H9 (cell line): ENCODE measurements at regions not wholly inside any gene's neighbourhood (a gene's known extent, or its start where the extent isn't known, plus 50 kb on each side); places are given as distances from the start of the nearest gene placed in this dataset.

Experiments used
- DNase-seq: peaks from one replicate; pipeline ENCODE4 v3.0.0-alpha.2; 2017
- H2AFZ ChIP-seq: one replicate; pipeline ENCODE4 v1.6.1; 2013; ENCODE audit warnings: mild to moderate bottlenecking, low read length, control low read depth, moderate library complexity
- H2AK5ac ChIP-seq: 2 replicates; pipeline ENCODE4 v1.6.1; 2013; ENCODE audit warnings: low read length, control low read depth, mixed read lengths; ENCODE audit not compliant: insufficient read length
- H2BK120ac ChIP-seq: one replicate; pipeline ENCODE4 v1.6.1; 2013; ENCODE audit warnings: low read depth, mild to moderate bottlenecking, low read length, control low read depth, inconsistent platforms; ENCODE audit not compliant: poor library complexity, severe bottlenecking
- H2BK12ac ChIP-seq: 2 replicates; pipeline ENCODE4 v1.6.1; 2013; ENCODE audit warnings: low read length, control low read depth, mixed read lengths, low read depth; ENCODE audit not compliant: insufficient read length
- H2BK15ac ChIP-seq: 2 replicates; pipeline ENCODE4 v1.6.1; 2013; ENCODE audit warnings: low read depth, low read length, control low read depth
- H2BK20ac ChIP-seq: one replicate; pipeline ENCODE4 v1.6.1; 2013; ENCODE audit warnings: low read depth, mild to moderate bottlenecking, low read length, control low read depth, inconsistent platforms; ENCODE audit not compliant: poor library complexity, severe bottlenecking
- H2BK5ac ChIP-seq: 2 replicates; pipeline ENCODE4 v1.6.1; 2013; ENCODE audit warnings: low read length, control low read depth, mixed read lengths; ENCODE audit not compliant: insufficient read length
- H3K14ac ChIP-seq: 2 replicates; pipeline ENCODE4 v1.6.1; 2013; ENCODE audit warnings: low read length, control low read depth; ENCODE audit not compliant: insufficient read depth
- H3K18ac ChIP-seq: 2 replicates; pipeline ENCODE4 v1.6.1; 2013; ENCODE audit warnings: low read depth, mild to moderate bottlenecking, mixed read lengths, low read length, control low read depth; ENCODE audit not compliant: insufficient read length
- H3K23ac ChIP-seq: 2 replicates; pipeline ENCODE4 v1.6.1; 2013; ENCODE audit warnings: low read length, control low read depth, mixed read lengths, low read depth; ENCODE audit not compliant: insufficient read length
- H3K23me2 ChIP-seq: 2 replicates; pipeline ENCODE4 v1.6.1; 2013; ENCODE audit warnings: low read depth, mild to moderate bottlenecking, mixed read lengths, low read length, control low read depth; ENCODE audit not compliant: insufficient read length, poor library complexity, severe bottlenecking
- H3K27ac ChIP-seq: 2 replicates; pipeline ENCODE4 v1.5.1; 2013; ENCODE audit warnings: low read length, control low read depth, mixed read lengths, low read depth; ENCODE audit not compliant: insufficient read length
- H3K27me3 ChIP-seq: 2 replicates; pipeline ENCODE4 v1.6.1; 2013; ENCODE audit warnings: low read length, control low read depth, inconsistent platforms; ENCODE audit not compliant: insufficient read depth
- H3K4ac ChIP-seq: 2 replicates; pipeline ENCODE4 v1.6.1; 2013; ENCODE audit warnings: low read depth, mild to moderate bottlenecking, control low read depth, inconsistent platforms, low read length, moderate library complexity
- H3K4me1 ChIP-seq: 2 replicates; pipeline ENCODE4 v1.6.1; 2013; ENCODE audit warnings: low read length, control low read depth, inconsistent platforms; ENCODE audit not compliant: insufficient read depth
- H3K4me2 ChIP-seq: 2 replicates; pipeline ENCODE4 v1.6.1; 2013; ENCODE audit warnings: low read length, control low read depth, mixed read lengths; ENCODE audit not compliant: insufficient read length, insufficient read depth
- H3K56ac ChIP-seq: 2 replicates; pipeline ENCODE4 v1.6.1; 2013; ENCODE audit warnings: low read depth, mild to moderate bottlenecking, mixed read lengths, low read length, control low read depth; ENCODE audit not compliant: insufficient read length
- H3K79me1 ChIP-seq: 2 replicates; pipeline ENCODE4 v1.6.1; 2013; ENCODE audit warnings: low read depth, mild to moderate bottlenecking, moderate library complexity, low read length, control low read depth, inconsistent platforms; ENCODE audit not compliant: insufficient read depth, poor library complexity, severe bottlenecking
- H3K79me2 ChIP-seq: 2 replicates; pipeline ENCODE4 v1.6.1; 2013; ENCODE audit warnings: low read length, control low read depth, inconsistent platforms; ENCODE audit not compliant: insufficient read depth
- H3K9ac ChIP-seq: 2 replicates; pipeline ENCODE4 v1.6.1; 2013; ENCODE audit warnings: low read length, control low read depth, mixed read lengths; ENCODE audit not compliant: insufficient read length; ENCODE audit errors: extremely low read depth
- H3K9me3 ChIP-seq: one replicate; pipeline ENCODE4 v1.6.1; 2013; ENCODE audit warnings: low read depth, low read length, inconsistent platforms; ENCODE audit not compliant: control insufficient read depth
- H3T11ph ChIP-seq: one replicate; pipeline ENCODE4 v1.6.1; 2013; ENCODE audit warnings: mild to moderate bottlenecking, low read length, control low read depth, inconsistent platforms
- H4K20me1 ChIP-seq: one replicate; pipeline ENCODE4 v1.6.1; 2013; ENCODE audit not compliant: control insufficient read depth, insufficient read length, insufficient read depth
- H4K5ac ChIP-seq: 2 replicates; pipeline ENCODE4 v1.6.1; 2013; ENCODE audit warnings: low read depth, mild to moderate bottlenecking, mixed read lengths, low read length, control low read depth; ENCODE audit not compliant: insufficient read length
- H4K8ac ChIP-seq: replicated peaks from 2 replicates; pipeline ENCODE4 v1.6.1; 2013; ENCODE audit warnings: low read length, control low read depth, mixed read lengths, low read depth; ENCODE audit not compliant: insufficient read length
- H4K91ac ChIP-seq: 2 replicates; pipeline ENCODE4 v1.6.1; 2013; ENCODE audit warnings: low read depth, mild to moderate bottlenecking, moderate library complexity, mixed read lengths, low read length, control low read depth; ENCODE audit not compliant: insufficient read length
- H3K27ac Mint-ChIP-seq, 3 experiments: 2 replicates in 2 of 3; 3 replicates in 1 of 3; pipeline ENCODE4 v1.8.0; 2020 to 2021; ENCODE audit warnings: mixed read lengths in 3 of 3, mild to moderate bottlenecking in 1 of 3, moderate library complexity in 1 of 3
- H3K27me3 Mint-ChIP-seq: 2 replicates; pipeline ENCODE4 v1.8.0; 2021; ENCODE audit warnings: low read depth, mild to moderate bottlenecking, moderate library complexity, mixed read lengths
- H3K36me3 Mint-ChIP-seq, 3 experiments: 2 replicates in 2 of 3; 3 replicates in 1 of 3; pipeline ENCODE4 v1.8.0; 2020 to 2021; ENCODE audit warnings: low read depth in 3 of 3, mixed read lengths in 3 of 3; ENCODE audit not compliant: insufficient read depth in 1 of 3
- H3K4me1 Mint-ChIP-seq, 2 experiments: 2 replicates each; pipeline ENCODE4 v1.8.0; 2020; ENCODE audit warnings: mixed read lengths in 2 of 2
- H3K4me3 Mint-ChIP-seq, 2 experiments: 2 replicates in 1 of 2; 3 replicates in 1 of 2; pipeline ENCODE4 v1.8.0; 2020 to 2021; ENCODE audit warnings: mild to moderate bottlenecking in 2 of 2, mixed read lengths in 2 of 2, moderate library complexity in 1 of 2
- H3K9me3 Mint-ChIP-seq, 2 experiments: 2 replicates in 1 of 2; 3 replicates in 1 of 2; pipeline ENCODE4 v1.8.0; 2020; ENCODE audit warnings: mild to moderate bottlenecking in 2 of 2, mixed read lengths in 2 of 2, moderate library complexity in 1 of 2
- WGBS: extraction: QIAGEN DNeasy Blood & Tissue Kit; methylation state at CpG from one replicate; pipeline ENCODE4 v1.1.7; 2013; ENCODE audit warnings: missing lambda C conversion rate, low lambda C conversion rate, mixed read lengths; ENCODE audit not compliant: insufficient read length; ENCODE audit errors: extremely low coverage; 5-methylcytosine and 5-hydroxymethylcytosine counted together
- TF ChIP-seq, protein P1 (sequence below): fragments of 200-600 bp; sonication (generic); conservative IDR thresholded peaks from 3 replicates; pipeline ENCODE4 v1.8.0; 2021; ENCODE audit warnings: antibody characterized with exemption, mild to moderate bottlenecking

DNA sequence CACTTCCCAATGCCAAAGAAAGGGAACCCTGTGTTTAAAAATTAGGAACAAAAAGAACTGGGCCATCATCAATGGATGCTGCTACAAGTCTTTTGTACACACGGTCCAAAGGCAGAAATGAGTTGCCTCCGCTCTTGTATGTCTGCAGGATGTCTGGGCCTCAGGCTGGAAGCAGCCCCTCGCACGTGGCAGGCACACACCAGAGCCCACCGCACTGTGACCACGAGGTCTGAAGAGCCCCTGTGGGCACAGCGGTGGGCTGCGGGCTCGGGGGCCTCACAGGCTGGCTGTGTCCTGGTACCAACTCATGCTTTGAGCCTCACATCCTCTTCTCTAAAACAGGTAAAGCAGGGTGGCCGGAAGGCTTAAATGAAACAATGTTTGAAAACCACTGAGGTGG lies 309.3 kb downstream of the C16orf95 start:
- Histone ChIP-seq H3T11ph (no peak overlapping the region), H3K23me2 (no peaks in the 10 kb centered on the region), H4K20me1 (no peaks in the 10 kb centered on the region), H3K27ac (no peak overlapping the region), H2BK120ac (no peak overlapping the region), H2BK12ac (no peak overlapping the region), H4K8ac (no peak overlapping the region), H2BK15ac (no peak overlapping the region), H4K5ac (no peak overlapping the region), H3K18ac (no peak overlapping the region), H2BK5ac (no peak overlapping the region), H3K4me2 (no peak overlapping the region), H2BK20ac (no peak overlapping the region), H3K79me2 (no peaks in the 10 kb centered on the region), H2AK5ac (no peak overlapping the region), H3K9me3 (no peaks in the 10 kb centered on the region), H4K91ac (no peak overlapping the region), H2AFZ (no peak overlapping the region), H3K56ac (no peak overlapping the region), H3K14ac (no peak overlapping the region), H3K9ac (no peak overlapping the region), H3K23ac (no peak overlapping the region), H3K27me3 (no peaks in the 10 kb centered on the region), H3K4ac (no peak overlapping the region), H3K79me1 (no peaks in the 10 kb centered on the region), H3K4me1 (no peaks in the 10 kb centered on the region)
- TF ChIP-seq, protein P1, sequence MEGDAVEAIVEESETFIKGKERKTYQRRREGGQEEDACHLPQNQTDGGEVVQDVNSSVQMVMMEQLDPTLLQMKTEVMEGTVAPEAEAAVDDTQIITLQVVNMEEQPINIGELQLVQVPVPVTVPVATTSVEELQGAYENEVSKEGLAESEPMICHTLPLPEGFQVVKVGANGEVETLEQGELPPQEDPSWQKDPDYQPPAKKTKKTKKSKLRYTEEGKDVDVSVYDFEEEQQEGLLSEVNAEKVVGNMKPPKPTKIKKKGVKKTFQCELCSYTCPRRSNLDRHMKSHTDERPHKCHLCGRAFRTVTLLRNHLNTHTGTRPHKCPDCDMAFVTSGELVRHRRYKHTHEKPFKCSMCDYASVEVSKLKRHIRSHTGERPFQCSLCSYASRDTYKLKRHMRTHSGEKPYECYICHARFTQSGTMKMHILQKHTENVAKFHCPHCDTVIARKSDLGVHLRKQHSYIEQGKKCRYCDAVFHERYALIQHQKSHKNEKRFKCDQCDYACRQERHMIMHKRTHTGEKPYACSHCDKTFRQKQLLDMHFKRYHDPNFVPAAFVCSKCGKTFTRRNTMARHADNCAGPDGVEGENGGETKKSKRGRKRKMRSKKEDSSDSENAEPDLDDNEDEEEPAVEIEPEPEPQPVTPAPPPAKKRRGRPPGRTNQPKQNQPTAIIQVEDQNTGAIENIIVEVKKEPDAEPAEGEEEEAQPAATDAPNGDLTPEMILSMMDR, result no peak
- Mint-ChIP-seq H3K4me1 (no peaks in the 10 kb centered on the region), H3K4me3 (no peak overlapping the region), H3K27ac (no peak overlapping the region), H3K36me3 (peaks cover 2 to 10% (median 4%) of the 10 kb centered on the region in 3 experiments; a peak in 4 of 7 replicates), H3K27me3 (peaks cover 6% of the 10 kb centered on the region), H3K9me3 (peaks cover 13 to 14% of the 10 kb centered on the region in 2 experiments)
- no CpG with 5 or more reads among the region's 10 CpGs for WGBS
- DNase-seq, result no peak
